ENCODE measurements at regions not wholly inside any gene's neighbourhood (a gene's known extent, or its start where the extent isn't known, plus 50 kb on each side); places are given as distances from the start of the nearest gene placed in this dataset.

GRCh38 chr9:13493697-13494096 lies 214.2 kb upstream of the MPDZ start:
- TF ChIP-seq POLR2AphosphoS5 (IDR thresholded peaks at IDR 0.05) (no peak), EP300 (IDR thresholded peaks at IDR 0.05) (no peak), CTCF (IDR thresholded peaks at IDR 0.05) (no peak), POLR2A (IDR thresholded peaks at IDR 0.05) (no peak)
- 84 to 92% methylated on average over 3 of the region's 3 CpGs for WGBS, 2 donors
- H3K27me3 ChIP-seq = no peaks in the 10 kb centered on the region

GRCh38 chr9:13491493-13492424 lies 212.3 kb upstream of the MPDZ start:
- no peak for TF ChIP-seq CTCF (IDR thresholded peaks at IDR 0.05)
- TF ChIP-seq EP300 (IDR thresholded peaks at IDR 0.05) = no peak
- no peak for TF ChIP-seq POLR2AphosphoS5 (IDR thresholded peaks at IDR 0.05)
- TF ChIP-seq POLR2A (IDR thresholded peaks at IDR 0.05) = no peak
- Histone ChIP-seq H3K9me3 (no peaks in the 10 kb centered on the region), H3K4me1 (no peaks in the 10 kb centered on the region), H3K27ac (peak overlapping the region in 1 of 4 donors; percentile 2), H3K36me3 (no peaks in the 10 kb centered on the region), H3K4me3 (no peak overlapping the region), H3K27me3 (no peaks in the 10 kb centered on the region)
- DNase-seq = no peak
- 71 to 72% methylated on average over 11 of the region's 11 CpGs for WGBS, 2 donors
- intact Hi-C loops (cut with DNase I) = no loop called here

More at GRCh38 chr9:13493697-13494096, 214.2 kb upstream of the MPDZ start:
- Histone ChIP-seq H3K36me3 (no peaks in the 10 kb centered on the region), H3K27ac (no peak overlapping the region), H3K4me1 (no peaks in the 10 kb centered on the region), H3K4me3 (no peak overlapping the region), H3K9me3 (no peaks in the 10 kb centered on the region)
- DNase-seq = no peak
- intact Hi-C loops (cut with DNase I) = no loop called here

GRCh38 chr9:13491138-13491492 lies 211.6 kb upstream of the MPDZ start:
- Histone ChIP-seq H3K4me3 (no peak overlapping the region), H3K27me3 (no peaks in the 10 kb centered on the region), H3K36me3 (no peaks in the 10 kb centered on the region), H3K4me1 (no peaks in the 10 kb centered on the region), H3K9me3 (no peaks in the 10 kb centered on the region), H3K27ac (peak overlapping the region in 1 of 4 donors; percentile 2)
- TF ChIP-seq POLR2AphosphoS5 (IDR thresholded peaks at IDR 0.05) (peak in 1 of 4 donors; percentile 10), EP300 (IDR thresholded peaks at IDR 0.05) (no peak), CTCF (IDR thresholded peaks at IDR 0.05) (no peak), POLR2A (IDR thresholded peaks at IDR 0.05) (no peak)
- DNase-seq = no peak
- intact Hi-C loops (cut with DNase I) = no loop called here
- WGBS, 2 donors = 67 to 75% methylated on average over 1 of the region's 1 CpG

GRCh38 chr9:13487936-13488335 lies 208.4 kb upstream of the MPDZ start:
- H3K36me3 ChIP-seq = no peaks in the 10 kb centered on the region
- TF ChIP-seq EP300 (IDR thresholded peaks at IDR 0.05) = no peak
- no peak for TF ChIP-seq POLR2AphosphoS5 (IDR thresholded peaks at IDR 0.05)
- no peak for TF ChIP-seq CTCF (IDR thresholded peaks at IDR 0.05)
- no peak for TF ChIP-seq POLR2A (IDR thresholded peaks at IDR 0.05)
- H3K4me1 ChIP-seq = peaks cover 0 to 22% (median 15%) of the 10 kb centered on the region in 4 donors

More at GRCh38 chr9:13487936-13488335, 208.4 kb upstream of the MPDZ start:
- intact Hi-C loops (cut with DNase I) = no loop called here
- no peak overlapping the region for H3K4me3 ChIP-seq
- 71 to 87% methylated on average over 6 of the region's 6 CpGs for WGBS, 2 donors
- H3K9me3 ChIP-seq = no peaks in the 10 kb centered on the region
- no peak for DNase-seq
- no peaks in the 10 kb centered on the region for H3K27me3 ChIP-seq
- no peak overlapping the region for H3K27ac ChIP-seq

Data from sigmoid colon (tissue), 6 donors.